AG09319 (cell line): ENCODE measurements at regions not wholly inside any gene's neighbourhood (a gene's known extent, or its start where the extent isn't known, plus 50 kb on each side); places are given as distances from the start of the nearest gene placed in this dataset.

ENCODE experiments used
- DNase-seq: peaks from one replicate; pipeline ENCODE4 v3.0.0-alpha.2; 2010; ENCODE audit warnings: low read depth; ENCODE audit errors: extremely low read depth
- CTCF ChIP-seq: IDR thresholded peaks from 2 replicates; pipeline ENCODE4 v1.5.1; 2011; ENCODE audit warnings: low read depth, mild to moderate bottlenecking, inconsistent platforms, low read length, moderate library complexity

GRCh38 chr12:92289629-92290349 lies 144.1 kb upstream of the BTG1 start:
- DNase-seq = no peak
- no peak for TF ChIP-seq CTCF

GRCh38 chr12:92288561-92288960 lies 142.9 kb upstream of the BTG1 start:
- no peak for DNase-seq
- no peak for TF ChIP-seq CTCF

- DNase-seq = no peak
Measured at GRCh38 chr12:92278378-92278828, 132.8 kb upstream of the BTG1 start.

GRCh38 chr12:92277795-92278194 lies 132.1 kb upstream of the BTG1 start:
- no peak for DNase-seq
- no peak for TF ChIP-seq CTCF

More at GRCh38 chr12:92278378-92278828, 132.8 kb upstream of the BTG1 start:
- TF ChIP-seq CTCF = no peak

GRCh38 chr12:92276276-92276675 lies 130.6 kb upstream of the BTG1 start:
- no peak for TF ChIP-seq CTCF
- DNase-seq = no peak

GRCh38 chr12:92275443-92276154 lies 130.0 kb upstream of the BTG1 start:
- TF ChIP-seq CTCF = no peak
- DNase-seq = no peak

GRCh38 chr12:92273076-92273475 lies 127.4 kb upstream of the BTG1 start:
- DNase-seq = no peak
- TF ChIP-seq CTCF = no peak
